ENCODE measurements at regions not wholly inside any gene's neighbourhood (a gene's known extent, or its start where the extent isn't known, plus 50 kb on each side); places are given as distances from the start of the nearest gene placed in this dataset.
A peak's percentile ranks its signal among the peaks of the same experiment; 100 is the strongest.

GRCh38 chr4:136687118-136687517, 845.2 kb downstream of the PCDH18 start:
- ChIA-PET CTCF (no interaction called here), RAD21 (ENCODE audit: low non-redundant PET in 1 of 2, low total read pairs in 2 of 2, uncharacterized antibody in 2 of 2, unreplicated experiment in 2 of 2) (no interaction called here)
- peak; percentile 69 for ATAC-seq

More at GRCh38 chr4:136687118-136687517, 845.2 kb downstream of the PCDH18 start:
- Histone ChIP-seq H3K9me2 (ENCODE audit: insufficient read depth) (no peaks in the 10 kb centered on the region), H3K36me3 (ENCODE audit: control insufficient read depth in 1 of 2, insufficient read depth in 2 of 2, low read length in 2 of 2) (no peaks in the 10 kb centered on the region), H4K20me1 (ENCODE audit: insufficient read depth) (no peaks in the 10 kb centered on the region), H3K9me3 (ENCODE audit: control insufficient read depth in 1 of 2, insufficient read depth in 1 of 2, low read depth in 1 of 2, low read length in 2 of 2) (no peaks in the 10 kb centered on the region), H3K79me2 (ENCODE audit: insufficient read depth, low read length) (no peaks in the 10 kb centered on the region), H2AFZ (ENCODE audit: low read depth, low read length, poor library complexity, severe bottlenecking) (no peak overlapping the region), H3K9ac (ENCODE audit: low read length) (no peak overlapping the region), H3K4me2 (ENCODE audit: low read length) (no peak overlapping the region), H3K27me3 (ENCODE audit: insufficient read depth, low read length) (no peaks in the 10 kb centered on the region), H3K4me1 (ENCODE audit: control insufficient read depth in 1 of 2, insufficient read depth in 2 of 2, low read length in 2 of 2) (peaks cover 0 to 4% of the 10 kb centered on the region in 2 experiments; a peak in 1 of 4 replicates), H3K27ac (ENCODE audit: low read depth, low read length) (no peak overlapping the region), H3K4me3 (replicated peaks in 1 of 2; ENCODE audit: low read depth in 1 of 2, low read length in 2 of 2) (no peak overlapping the region)
- TF ChIP-seq ZBTB33 (IDR thresholded peaks at IDR 0.05; ENCODE audit: extremely low read depth, insufficient replicate concordance, low read length): no peak
- peak in 2 of 3 experiments; percentile 31 to 38; a peak in 3 of 6 replicates for TF ChIP-seq CTCF (IDR thresholded peaks at IDR 0.05 in 2 of 3, conservative IDR thresholded peaks at IDR 0.05 in 1 of 3; ENCODE audit: borderline replicate concordance in 1 of 3, insufficient read depth in 1 of 3, low read depth in 2 of 3, low read length in 2 of 3)
- TF ChIP-seq EGR1 (IDR thresholded peaks at IDR 0.05; ENCODE audit: low read depth): no peak
- peak; percentile 41; the same call in 1 of the 2 replicates for TF ChIP-seq RAD21 (IDR thresholded peaks at IDR 0.05; ENCODE audit: low read depth)
- TF ChIP-seq CEBPB (IDR thresholded peaks at IDR 0.05; ENCODE audit: low read depth): no peak
- DNase-seq (ENCODE audit: low read depth, low spot score): no peak
- POLR2A ChIA-PET: no interaction called here
- intact Hi-C loops (cut with micrococcal nuclease): no loop called here
- no TSS peak for BruUV-seq (replicated peaks)

Measured in HCT116 (cell line).